ENCODE measurements at regions not wholly inside any gene's neighbourhood (a gene's known extent, or its start where the extent isn't known, plus 50 kb on each side); places are given as distances from the start of the nearest gene placed in this dataset.
"Not testable (repeated sequence)": the region's sequence is repeated elsewhere in the genome, so short reads cannot be mapped to it uniquely, and the experiment has no call there.

DNA sequence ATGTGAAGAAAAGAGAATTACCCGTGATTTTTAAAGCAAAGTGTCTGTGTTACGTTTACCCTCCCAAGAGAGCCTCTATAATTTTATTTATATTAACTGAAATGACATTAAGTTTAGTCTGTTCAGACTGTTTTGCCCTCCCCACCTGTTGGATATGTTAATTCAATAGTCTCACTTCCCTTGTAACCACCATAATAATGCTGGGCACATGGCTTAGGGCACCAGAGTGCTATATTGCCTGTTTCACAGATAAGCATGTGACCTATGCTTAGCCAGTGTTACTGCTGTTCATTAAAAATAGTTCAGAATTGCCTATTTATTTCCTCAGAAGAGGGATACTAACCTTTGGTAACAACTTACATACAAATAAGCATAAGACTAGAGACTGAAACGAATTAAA lies 446.2 kb downstream of the FAT4 start:
- DNase-seq = no peak

- DNase-seq = no peak
Observed at GRCh38 chr4:125762537-125762936, 447.8 kb downstream of the FAT4 start.

DNA sequence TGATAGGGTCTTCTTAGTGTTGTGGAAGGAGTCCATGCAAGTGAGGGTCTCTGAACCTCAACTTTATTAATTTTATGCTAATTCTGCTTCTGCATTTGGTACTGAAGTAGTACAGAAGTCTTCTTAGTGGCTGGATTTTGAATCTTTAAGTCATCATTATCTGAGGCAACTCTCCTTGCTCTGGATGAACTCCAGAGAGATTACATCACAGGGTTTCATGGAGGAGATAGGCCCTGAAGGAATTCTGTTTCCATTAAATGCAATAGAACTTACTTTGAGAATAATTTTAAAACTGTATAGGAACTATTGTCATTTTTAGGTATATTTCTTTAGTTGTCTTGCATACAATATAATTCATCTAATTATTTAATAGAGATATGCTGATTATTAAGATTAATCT lies 451.2 kb downstream of the FAT4 start:
- no peak for DNase-seq

- no peak for DNase-seq
Observed at GRCh38 chr4:125770814-125771398, 456.2 kb downstream of the FAT4 start.

- DNase-seq = no peak
Observed at GRCh38 chr4:125772680-125773079, 457.9 kb downstream of the FAT4 start.

DNA sequence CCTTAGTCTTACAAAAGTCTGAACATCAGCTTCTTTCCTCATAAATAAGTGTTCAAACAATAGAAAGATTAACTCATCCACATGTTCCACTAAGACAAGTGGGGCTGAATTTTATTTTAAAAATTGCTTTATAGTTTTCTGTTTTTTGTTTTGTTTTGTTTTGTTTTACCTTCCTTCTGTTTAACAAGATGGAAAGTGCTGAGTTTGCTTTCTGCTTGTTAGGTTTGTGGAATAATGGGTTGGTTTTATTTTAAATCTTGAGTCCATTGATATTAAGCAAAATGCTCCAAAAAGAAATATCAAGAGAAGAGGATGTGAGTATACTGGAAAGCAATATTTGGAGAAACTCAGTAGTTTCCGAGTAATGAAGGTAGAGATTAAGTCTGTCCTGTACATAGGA lies 458.7 kb downstream of the FAT4 start:
- no peak for DNase-seq

DNA sequence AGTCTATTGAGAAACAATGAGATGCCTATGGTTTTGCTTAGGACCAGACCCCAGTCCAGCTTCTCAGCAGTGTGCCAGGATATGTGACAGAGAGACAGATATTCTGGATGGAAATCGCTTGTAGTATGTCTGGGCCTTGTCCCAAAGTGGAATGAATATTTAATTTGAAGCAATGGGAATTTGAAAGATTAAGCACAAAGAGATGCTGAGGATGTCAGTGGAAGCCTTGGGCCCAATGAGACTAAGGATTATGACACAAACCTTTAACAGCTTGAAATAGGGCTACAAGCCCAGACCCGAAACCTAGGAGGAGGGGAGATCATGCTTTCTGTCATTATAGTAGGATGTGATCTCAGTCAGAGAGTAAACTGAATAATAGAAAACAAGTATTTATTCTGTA lies 459.2 kb downstream of the FAT4 start:
- DNase-seq = no peak

DNA sequence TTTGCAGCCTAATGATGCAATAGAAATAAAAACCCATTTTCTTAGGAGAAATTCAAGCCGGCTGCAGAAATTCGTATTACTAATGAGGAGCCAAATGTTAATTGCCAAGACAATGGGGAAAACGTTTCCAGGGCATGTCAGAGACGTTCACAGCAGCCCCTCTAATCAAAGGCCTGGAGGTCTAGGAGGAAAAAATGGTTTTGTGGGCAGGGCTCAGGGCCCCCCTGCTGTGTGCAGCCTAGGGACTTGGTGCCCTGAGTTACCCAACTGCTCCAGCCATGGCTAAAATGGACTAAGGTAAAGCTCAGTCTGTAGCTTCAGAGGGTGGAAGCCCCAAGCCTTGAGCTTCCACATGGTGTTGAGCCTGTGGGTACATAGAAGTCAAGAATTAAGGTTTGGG lies 461.4 kb downstream of the FAT4 start:
- DNase-seq = no peak

DNA sequence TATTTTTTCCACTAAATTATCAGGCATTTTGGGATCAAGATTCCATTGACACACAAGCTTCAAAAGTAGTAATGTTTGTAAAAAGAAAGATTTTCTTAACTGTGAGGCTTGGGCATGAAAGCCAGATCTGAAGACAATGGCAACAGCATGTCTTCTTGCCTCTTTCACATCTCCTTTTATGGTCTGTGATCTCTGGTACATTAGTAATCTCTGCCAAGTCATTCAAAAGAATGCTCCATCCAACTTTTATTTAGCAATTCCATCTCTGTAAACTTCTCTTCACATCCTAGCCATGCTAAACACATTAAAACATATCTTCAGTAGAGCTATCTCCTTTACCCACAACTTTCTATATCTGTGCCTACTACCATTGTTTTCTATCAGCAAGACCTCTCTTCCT lies 465.4 kb downstream of the FAT4 start:
- DNase-seq = no peak

GRCh38 chr4:125780747-125781146 lies 466.0 kb downstream of the FAT4 start:
- DNase-seq = no peak

GRCh38 chr4:125781651-125782050 lies 466.9 kb downstream of the FAT4 start:
- no peak for DNase-seq

- DNase-seq = no peak
Observed at GRCh38 chr4:125784741-125785140, 470.0 kb downstream of the FAT4 start.

GRCh38 chr4:125787707-125788106 lies 473.0 kb downstream of the FAT4 start:
- DNase-seq = no peak

GRCh38 chr4:125789023-125789422 lies 474.3 kb downstream of the FAT4 start:
- DNase-seq = no peak

- no peak for DNase-seq
Observed at GRCh38 chr4:125791896-125792295, 477.1 kb downstream of the FAT4 start.

GRCh38 chr4:125794989-125795388 lies 480.2 kb downstream of the FAT4 start:
- no peak for DNase-seq

GRCh38 chr4:125796138-125796537 lies 481.4 kb downstream of the FAT4 start:
- peak; percentile 11 for DNase-seq

GRCh38 chr4:125797621-125798020 lies 482.9 kb downstream of the FAT4 start:
- DNase-seq = not testable (repeated sequence)

GRCh38 chr4:125801373-125801772 lies 486.6 kb downstream of the FAT4 start:
- DNase-seq = no peak

GRCh38 chr4:125801924-125802323 lies 487.2 kb downstream of the FAT4 start:
- DNase-seq = no peak

- DNase-seq = no peak
Observed at GRCh38 chr4:125808022-125808421, 493.3 kb downstream of the FAT4 start.

DNA sequence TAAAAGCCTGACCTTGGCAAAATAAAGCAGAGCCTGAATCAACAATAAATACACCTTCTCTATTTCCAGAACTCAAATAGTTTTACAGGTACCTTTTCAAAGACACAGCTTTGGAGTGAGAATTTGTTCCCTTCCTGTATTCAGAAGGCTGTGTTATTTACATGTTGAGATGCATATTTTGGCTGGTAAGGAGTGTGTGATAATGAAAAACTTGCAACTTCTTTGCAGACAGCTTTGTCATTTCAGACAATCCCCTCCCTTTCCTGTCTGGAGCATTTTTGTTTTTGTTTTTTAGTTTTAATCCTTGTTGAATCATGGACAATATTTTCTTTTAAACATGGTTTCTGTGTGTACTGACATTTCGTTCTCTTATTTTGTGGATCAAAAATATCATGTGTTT lies 493.8 kb downstream of the FAT4 start:
- DNase-seq = no peak

GRCh38 chr4:125811892-125812291 lies 497.1 kb downstream of the FAT4 start:
- no peak for DNase-seq

- no peak for DNase-seq
Observed at GRCh38 chr4:125826801-125827695, 512.3 kb downstream of the FAT4 start.

- DNase-seq = no peak
Observed at GRCh38 chr4:125827696-125828052, 512.9 kb downstream of the FAT4 start.

All from NCI-H1694 treated with DMSO at 0.1 percent for 48 hours (cell line).